ENCODE measurements at regions not wholly inside any gene's neighbourhood (a gene's known extent, or its start where the extent isn't known, plus 50 kb on each side); places are given as distances from the start of the nearest gene placed in this dataset.
"Not testable (repeated sequence)": the region's sequence is repeated elsewhere in the genome, so short reads cannot be mapped to it uniquely, and the experiment has no call there.

- no peak for DNase-seq
Observed at GRCh38 chr17:14593956-14594355, 293.1 kb downstream of the HS3ST3B1 start.

GRCh38 chr17:14590459-14591250 is 289.8 kb downstream of the HS3ST3B1 start:
- no peak for DNase-seq

GRCh38 chr17:14585099-14585498 is 284.2 kb downstream of the HS3ST3B1 start:
- DNase-seq, result no peak

GRCh38 chr17:14582996-14583395 is 282.1 kb downstream of the HS3ST3B1 start:
- no peak for DNase-seq

DNA sequence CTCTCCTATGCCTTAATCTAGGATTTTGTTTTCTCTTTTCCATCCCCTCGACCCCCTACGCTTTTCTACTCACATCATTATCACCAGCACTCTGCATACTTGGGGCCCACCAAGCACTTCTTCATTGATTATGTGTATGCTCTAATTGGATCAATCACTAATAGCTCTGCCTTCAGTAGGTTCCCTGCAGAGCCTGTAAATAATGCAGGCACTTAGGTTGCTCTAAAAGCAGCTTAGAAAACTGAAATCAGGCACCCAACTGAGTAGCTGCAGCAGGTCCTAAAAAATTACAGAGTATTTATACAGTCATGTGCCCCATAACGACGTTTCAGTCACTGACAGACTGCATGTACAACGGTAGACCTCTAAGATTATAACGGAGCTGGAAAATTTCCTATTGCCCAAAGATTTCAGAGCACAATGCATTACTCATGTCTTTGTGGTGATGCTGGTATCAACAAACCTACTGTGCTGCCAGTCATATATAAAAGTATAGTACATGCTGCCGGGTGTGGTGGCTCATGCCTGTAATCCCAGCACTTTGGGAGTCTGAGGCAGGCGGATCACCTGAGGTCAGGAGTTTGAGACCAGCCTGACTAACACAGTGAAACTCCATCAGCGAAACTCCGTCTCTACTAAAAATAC is 280.4 kb downstream of the HS3ST3B1 start:
- no peak for DNase-seq

DNA sequence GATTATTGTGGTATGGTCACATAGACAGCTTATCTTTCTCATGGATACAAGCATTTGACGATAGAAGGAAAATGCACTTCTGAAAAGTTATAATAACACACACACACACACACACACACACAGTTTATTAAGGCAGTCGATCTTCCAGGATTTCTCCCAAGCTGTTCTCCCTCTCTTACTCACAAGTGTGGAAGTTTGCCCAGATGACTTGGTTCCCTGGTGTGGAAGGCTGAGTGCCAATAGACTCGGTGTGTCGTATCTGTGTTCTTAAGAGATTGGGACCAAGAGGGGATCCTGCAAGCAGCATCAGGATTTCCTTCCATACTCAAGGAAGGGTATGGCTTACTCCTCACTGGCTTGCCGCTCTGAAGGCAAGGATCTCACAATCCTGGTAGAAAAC is 279.6 kb downstream of the HS3ST3B1 start:
- DNase-seq, result no peak

- DNase-seq, result no peak
Observed at GRCh38 chr17:14579716-14580115, 278.8 kb downstream of the HS3ST3B1 start.

DNA sequence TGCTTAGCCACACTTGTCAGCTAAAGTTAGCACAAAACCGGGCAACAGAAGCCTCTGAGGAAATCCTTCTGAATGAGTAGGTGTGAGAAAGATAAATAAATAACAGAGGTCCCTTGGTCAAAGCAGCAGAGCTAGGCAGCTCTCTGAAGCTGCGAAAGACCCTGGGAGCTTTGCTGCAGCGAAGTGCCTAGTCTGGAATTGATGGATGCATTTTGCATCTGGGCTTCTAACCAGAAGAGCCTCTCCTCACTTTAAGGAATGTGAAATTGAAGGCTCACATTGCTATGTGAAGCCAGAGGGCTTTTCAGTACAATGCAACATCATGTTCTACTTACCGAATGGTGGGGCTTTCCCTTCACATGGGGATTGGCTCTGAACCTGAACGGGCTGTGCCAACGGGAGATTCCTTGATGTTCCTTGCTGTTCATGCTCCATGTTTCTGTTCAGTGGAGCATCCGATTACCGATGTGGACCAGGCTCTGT is 274.6 kb downstream of the HS3ST3B1 start:
- no peak for DNase-seq

DNA sequence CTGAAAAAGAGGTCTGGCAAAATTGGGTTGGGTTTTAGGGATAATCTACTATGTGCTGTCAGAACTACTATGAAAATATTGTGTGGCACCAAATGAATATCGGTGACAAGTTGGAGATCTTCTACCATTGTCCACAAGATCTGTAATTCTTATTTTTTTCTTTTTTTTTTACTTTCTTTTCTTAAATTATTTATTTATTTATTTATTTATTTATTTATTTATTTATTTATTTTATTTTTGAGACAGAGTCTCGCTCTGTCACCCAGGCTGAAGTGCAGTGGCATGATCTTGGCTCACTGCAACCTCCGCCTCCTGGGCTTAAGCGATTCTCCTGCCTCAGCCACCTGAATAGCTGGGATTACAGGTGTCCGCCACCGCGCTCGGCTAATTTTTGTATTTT is 259.4 kb downstream of the HS3ST3B1 start:
- not testable (repeated sequence) for DNase-seq

- no peak for DNase-seq
Observed at GRCh38 chr17:14559264-14560119, 258.6 kb downstream of the HS3ST3B1 start.

DNA sequence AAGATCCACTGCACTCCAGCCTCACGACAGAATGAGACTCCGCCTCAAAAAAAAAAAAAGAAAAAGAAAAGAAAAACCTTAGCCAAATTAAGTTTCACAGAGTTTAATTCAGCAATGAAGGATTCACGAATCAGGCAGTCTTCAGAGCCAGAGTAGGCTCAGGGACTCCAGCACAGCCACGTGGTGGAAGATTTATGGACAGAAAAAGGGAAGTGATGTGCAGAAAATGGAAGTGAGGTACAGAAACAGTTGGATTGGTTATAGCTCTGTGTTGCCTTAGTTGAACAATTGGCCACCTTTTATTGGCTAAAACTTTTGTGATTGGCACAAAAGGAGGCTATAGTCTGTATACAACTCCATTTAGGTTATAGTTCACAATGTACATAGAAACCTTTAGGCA is 256.6 kb downstream of the HS3ST3B1 start:
- no peak for DNase-seq

- DNase-seq, result no peak
Observed at GRCh38 chr17:14553847-14554246, 253.0 kb downstream of the HS3ST3B1 start.

DNA sequence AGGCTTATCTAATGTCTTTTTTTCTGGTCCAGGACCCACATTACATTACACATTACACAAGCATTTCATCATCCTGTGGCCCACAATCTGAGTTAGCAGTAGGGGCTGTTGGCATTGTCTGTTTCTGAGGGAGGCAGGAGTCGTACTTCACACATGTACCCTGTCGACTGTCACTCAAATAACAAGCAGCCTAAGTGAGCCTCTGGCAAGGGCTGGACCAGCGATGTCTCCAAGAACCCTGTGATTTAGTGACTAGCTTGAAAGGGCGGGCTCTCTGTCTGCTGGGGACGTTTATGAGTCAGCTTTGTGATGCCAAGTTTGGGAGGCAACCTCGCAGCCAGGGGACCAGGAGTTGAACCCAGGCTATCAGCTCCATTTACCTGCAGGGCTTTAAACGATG is 251.4 kb downstream of the HS3ST3B1 start:
- no peak for DNase-seq

DNA sequence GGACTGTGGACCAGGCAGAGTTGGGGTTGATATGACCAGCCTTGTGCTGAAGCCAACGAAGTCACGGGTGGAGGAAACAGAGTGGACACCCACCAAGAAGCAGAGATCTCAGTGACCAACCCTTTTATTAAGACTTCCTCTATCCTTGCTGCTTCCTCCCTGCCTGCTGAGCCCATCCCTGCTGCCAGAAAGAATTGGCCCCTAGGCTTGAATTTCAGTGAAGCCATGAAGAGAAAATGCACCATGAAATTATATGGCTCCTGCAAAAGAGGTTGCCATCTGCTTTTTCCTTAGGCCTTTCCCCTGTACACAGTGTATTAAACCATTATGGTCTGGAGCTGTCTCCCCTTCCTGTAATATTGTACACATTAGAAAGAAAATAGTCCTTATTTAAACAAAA is 246.7 kb downstream of the HS3ST3B1 start:
- DNase-seq, result no peak

GRCh38 chr17:14547016-14547415 is 246.1 kb downstream of the HS3ST3B1 start:
- DNase-seq, result no peak

DNA sequence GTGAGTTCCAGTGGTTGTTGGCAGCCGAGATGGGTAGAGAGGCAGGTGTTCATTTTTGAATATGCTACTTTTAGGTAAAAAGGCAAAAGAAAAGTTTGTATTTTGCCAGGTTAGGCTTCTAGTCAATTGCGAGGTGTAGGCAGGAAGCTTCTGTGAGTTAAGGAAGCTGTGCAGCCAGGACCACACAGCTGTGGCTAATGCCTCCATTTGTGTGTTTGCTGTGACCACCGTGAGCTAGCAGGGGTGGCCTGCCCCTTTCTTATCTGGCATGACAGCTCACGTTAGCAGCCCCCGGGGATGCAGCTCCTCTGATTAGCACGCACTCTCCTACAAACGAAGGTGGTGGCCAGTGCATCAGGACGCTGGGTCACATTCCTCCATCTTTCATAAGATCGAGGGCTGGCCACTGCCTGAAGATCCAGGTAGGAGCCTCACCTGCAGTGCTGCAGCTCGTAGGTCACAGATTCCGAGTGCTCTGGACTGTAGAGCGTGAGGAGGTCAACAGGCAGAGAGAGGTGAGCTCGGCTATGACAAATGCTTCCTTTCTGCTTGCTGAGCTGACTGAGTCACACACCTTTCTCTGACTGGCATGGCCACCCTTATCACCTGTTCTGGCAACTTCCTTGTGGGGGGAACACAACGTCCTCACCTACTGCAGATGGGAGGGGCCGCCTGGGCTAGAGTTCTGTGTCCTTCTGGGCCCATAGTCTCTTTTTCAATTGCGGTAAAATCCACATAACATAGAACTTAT is 244.4 kb downstream of the HS3ST3B1 start:
- DNase-seq, result no peak

- DNase-seq, result no peak
Observed at GRCh38 chr17:14541714-14542113, 240.8 kb downstream of the HS3ST3B1 start.

- DNase-seq, result no peak
Observed at GRCh38 chr17:14539801-14540200, 238.9 kb downstream of the HS3ST3B1 start.

GRCh38 chr17:14532242-14532641 is 231.4 kb downstream of the HS3ST3B1 start:
- DNase-seq, result not testable (repeated sequence)

GRCh38 chr17:14525551-14526455 is 224.9 kb downstream of the HS3ST3B1 start:
- DNase-seq, result no peak

- no peak for DNase-seq
Observed at GRCh38 chr17:14522795-14523387, 222.0 kb downstream of the HS3ST3B1 start.
